Peyer's patch (tissue), 4 donors: ENCODE measurements at regions not wholly inside any gene's neighbourhood (a gene's known extent, or its start where the extent isn't known, plus 50 kb on each side); places are given as distances from the start of the nearest gene placed in this dataset.

Experiments
- DNase-seq, 3 donors: peaks; one replicate each; pipeline ENCODE4 v3.0.0-alpha.2; 2017 to 2019
- H3K27ac ChIP-seq, 4 donors: fragments of 200-600 bp; sonication (generic); one replicate each; pipeline ENCODE4 v1.5.1; 2016 to 2019
- H3K27me3 ChIP-seq, 2 donors: fragments of 200-600 bp; sonication (generic); one replicate each; pipeline ENCODE4 v1.5.1; 2019
- H3K36me3 ChIP-seq, 3 donors: fragments of 200-600 bp; sonication (generic); one replicate each; pipeline ENCODE4 v1.5.1; 2016 to 2019
- H3K4me1 ChIP-seq, 4 donors: fragments of 200-600 bp; sonication (generic); one replicate each; pipeline ENCODE4 v1.5.1; 2016 to 2019
- H3K4me3 ChIP-seq, 4 donors: fragments of 200-600 bp; sonication (generic); 1 replicate in 3 of 4; 2 replicates in 1 of 4; pipeline ENCODE4 v1.5.1; 2016 to 2019; ENCODE audit warnings: mild to moderate bottlenecking in 1 of 4
- H3K9me3 ChIP-seq, 4 donors: fragments of 200-600 bp; sonication (generic); one replicate each; pipeline ENCODE4 v1.5.1; 2016 to 2019; ENCODE audit warnings: mild to moderate bottlenecking in 1 of 4
- POLR2A ChIP-seq, 2 donors: fragments of 450-650 bp; IDR thresholded peaks; one replicate each; pipeline ENCODE4 v1.5.1; 2017; ENCODE audit warnings: antibody characterized with exemption in 2 of 2, mild to moderate bottlenecking in 2 of 2, moderate library complexity in 2 of 2
- TF ChIP-seq, protein P1 (sequence below), 6 experiments: fragments of 450-650 bp in 4 of 6; fragments of 200-600 bp in 2 of 6; sonication (generic) in 1 of 6; IDR thresholded peaks; one replicate each; pipeline ENCODE4 v1.5.1; 2017 to 2019; ENCODE audit warnings: antibody characterized with exemption in 6 of 6, mild to moderate bottlenecking in 3 of 6, moderate library complexity in 1 of 6

- Histone ChIP-seq H3K4me3 (no peak overlapping the region), H3K27me3 (no peaks in the 10 kb centered on the region), H3K9me3 (no peaks in the 10 kb centered on the region), H3K36me3 (no peaks in the 10 kb centered on the region), H3K4me1 (no peaks in the 10 kb centered on the region), H3K27ac (no peak overlapping the region)
- TF ChIP-seq POLR2A (IDR thresholded peaks at IDR 0.05): no peak
- TF ChIP-seq, protein P1, sequence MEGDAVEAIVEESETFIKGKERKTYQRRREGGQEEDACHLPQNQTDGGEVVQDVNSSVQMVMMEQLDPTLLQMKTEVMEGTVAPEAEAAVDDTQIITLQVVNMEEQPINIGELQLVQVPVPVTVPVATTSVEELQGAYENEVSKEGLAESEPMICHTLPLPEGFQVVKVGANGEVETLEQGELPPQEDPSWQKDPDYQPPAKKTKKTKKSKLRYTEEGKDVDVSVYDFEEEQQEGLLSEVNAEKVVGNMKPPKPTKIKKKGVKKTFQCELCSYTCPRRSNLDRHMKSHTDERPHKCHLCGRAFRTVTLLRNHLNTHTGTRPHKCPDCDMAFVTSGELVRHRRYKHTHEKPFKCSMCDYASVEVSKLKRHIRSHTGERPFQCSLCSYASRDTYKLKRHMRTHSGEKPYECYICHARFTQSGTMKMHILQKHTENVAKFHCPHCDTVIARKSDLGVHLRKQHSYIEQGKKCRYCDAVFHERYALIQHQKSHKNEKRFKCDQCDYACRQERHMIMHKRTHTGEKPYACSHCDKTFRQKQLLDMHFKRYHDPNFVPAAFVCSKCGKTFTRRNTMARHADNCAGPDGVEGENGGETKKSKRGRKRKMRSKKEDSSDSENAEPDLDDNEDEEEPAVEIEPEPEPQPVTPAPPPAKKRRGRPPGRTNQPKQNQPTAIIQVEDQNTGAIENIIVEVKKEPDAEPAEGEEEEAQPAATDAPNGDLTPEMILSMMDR (IDR thresholded peaks at IDR 0.05): no peak
- no peak for DNase-seq
Observed at GRCh38 chr1:208309771-208310170, 65.6 kb upstream of the PLXNA2 start.

DNA sequence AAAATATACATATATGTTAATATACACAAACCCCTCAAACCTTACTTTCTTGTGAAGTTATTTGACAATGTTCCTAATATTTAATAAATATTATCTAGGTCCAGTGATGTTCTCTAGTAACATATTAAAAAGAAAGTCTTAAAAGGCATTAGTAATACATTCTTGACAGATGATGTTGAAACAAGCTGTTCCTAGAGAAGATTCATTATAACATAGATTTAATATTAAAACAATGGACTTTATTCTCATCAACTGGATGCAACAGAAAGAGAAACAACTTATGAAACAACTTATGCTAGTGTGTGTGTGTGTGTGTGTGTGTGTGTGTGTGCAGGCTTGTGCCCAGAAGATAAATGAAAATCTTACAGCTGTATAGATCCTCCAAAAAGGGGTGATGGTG lies 68.5 kb upstream of the PLXNA2 start:
- Histone ChIP-seq H3K27me3 (no peaks in the 10 kb centered on the region), H3K9me3 (no peaks in the 10 kb centered on the region), H3K36me3 (no peaks in the 10 kb centered on the region), H3K4me1 (no peaks in the 10 kb centered on the region), H3K4me3 (no peak overlapping the region), H3K27ac (no peak overlapping the region)
- DNase-seq: no peak
- no peak for TF ChIP-seq POLR2A (IDR thresholded peaks at IDR 0.05)
- TF ChIP-seq, protein P1 (IDR thresholded peaks at IDR 0.05): no peak

DNA sequence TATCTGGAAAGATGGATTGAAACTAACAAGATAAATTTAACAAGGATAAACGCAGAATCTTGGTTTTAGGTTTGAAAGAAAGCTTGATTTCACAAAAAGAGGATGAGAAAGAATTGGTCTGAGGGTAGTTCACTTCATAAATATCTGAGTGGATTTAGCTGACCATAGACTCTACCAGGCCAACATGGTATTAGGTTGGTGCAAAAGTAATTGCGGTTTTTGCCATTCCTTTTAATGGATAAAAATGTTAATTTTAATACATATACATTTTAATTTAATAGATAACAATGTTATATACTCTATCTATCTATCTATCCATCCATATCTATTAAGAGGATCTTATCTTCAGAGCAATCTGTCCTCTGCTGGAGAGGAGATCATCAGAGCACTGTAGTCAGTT lies 70.2 kb upstream of the PLXNA2 start:
- H3K27ac ChIP-seq: no peak overlapping the region
- no peak overlapping the region for H3K4me3 ChIP-seq
- DNase-seq: no peak
- no peaks in the 10 kb centered on the region for H3K4me1 ChIP-seq
- H3K27me3 ChIP-seq: no peaks in the 10 kb centered on the region
- no peaks in the 10 kb centered on the region for H3K36me3 ChIP-seq
- no peak for TF ChIP-seq POLR2A (IDR thresholded peaks at IDR 0.05)
- TF ChIP-seq, protein P1 (IDR thresholded peaks at IDR 0.05): no peak
- no peaks in the 10 kb centered on the region for H3K9me3 ChIP-seq

DNA sequence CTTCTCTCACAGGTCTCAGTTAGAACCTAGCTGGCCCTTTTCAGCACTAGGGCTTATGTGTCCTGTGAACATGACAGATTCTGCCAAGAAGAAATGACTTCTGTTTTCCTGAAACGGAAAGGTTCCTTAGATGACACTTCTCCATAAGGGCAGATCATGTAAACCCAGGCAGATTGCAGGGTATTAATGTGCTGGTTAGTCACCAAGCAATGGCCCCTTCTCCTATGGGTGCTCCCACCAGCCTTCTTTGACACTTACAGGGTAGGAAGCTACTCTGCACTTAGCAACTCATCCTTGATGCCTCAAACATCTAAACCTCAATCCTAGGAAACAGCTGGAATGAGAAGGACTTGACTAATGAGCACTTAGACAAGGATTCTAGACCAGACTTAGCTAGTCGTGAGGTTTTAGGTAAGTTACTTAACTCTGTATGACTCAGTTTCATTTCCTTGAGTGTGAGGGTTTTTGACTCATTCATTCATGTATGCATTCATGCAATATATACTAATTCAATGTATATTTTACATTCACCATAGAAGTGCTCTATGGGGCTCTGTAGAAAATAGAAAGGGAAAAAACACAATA lies 74.1 kb upstream of the PLXNA2 start:
- H3K36me3 ChIP-seq: no peaks in the 10 kb centered on the region
- no peak for DNase-seq
- TF ChIP-seq, protein P1 (IDR thresholded peaks at IDR 0.05): no peak
- no peak for TF ChIP-seq POLR2A (IDR thresholded peaks at IDR 0.05)
- H3K4me3 ChIP-seq: no peak overlapping the region
- H3K9me3 ChIP-seq: no peaks in the 10 kb centered on the region
- no peaks in the 10 kb centered on the region for H3K4me1 ChIP-seq
- H3K27ac ChIP-seq: no peak overlapping the region
- H3K27me3 ChIP-seq: no peaks in the 10 kb centered on the region

GRCh38 chr1:208324005-208324404 lies 79.8 kb upstream of the PLXNA2 start:
- Histone ChIP-seq H3K36me3 (no peaks in the 10 kb centered on the region), H3K4me1 (no peaks in the 10 kb centered on the region), H3K9me3 (no peaks in the 10 kb centered on the region), H3K27ac (no peak overlapping the region), H3K27me3 (no peaks in the 10 kb centered on the region), H3K4me3 (no peak overlapping the region)
- TF ChIP-seq, protein P1 (IDR thresholded peaks at IDR 0.05): no peak
- no peak for DNase-seq

- no peak for DNase-seq
- Histone ChIP-seq H3K27ac (no peak overlapping the region), H3K4me3 (no peak overlapping the region), H3K4me1 (no peaks in the 10 kb centered on the region), H3K9me3 (no peaks in the 10 kb centered on the region), H3K36me3 (no peaks in the 10 kb centered on the region), H3K27me3 (no peaks in the 10 kb centered on the region)
- TF ChIP-seq, protein P1 (IDR thresholded peaks at IDR 0.05): no peak
- no peak for TF ChIP-seq POLR2A (IDR thresholded peaks at IDR 0.05)
Observed at GRCh38 chr1:208326033-208326432, 81.8 kb upstream of the PLXNA2 start.
